Right lobe of liver (tissue), 4 donors: ENCODE measurements at regions not wholly inside any gene's neighbourhood (a gene's known extent, or its start where the extent isn't known, plus 50 kb on each side); places are given as distances from the start of the nearest gene placed in this dataset.
"Not testable (repeated sequence)": the region's sequence is repeated elsewhere in the genome, so short reads cannot be mapped to it uniquely, and the experiment has no call there.

Experiments used
- CTCF ChIP-seq, 4 donors: fragments of 200-600 bp in 3 of 4; fragments of 450-650 bp in 1 of 4; IDR thresholded peaks; one replicate each; pipeline versions ENCODE4 v1.5.1 to v1.8.0; 2016 to 2022; ENCODE audit warnings: antibody characterized with exemption in 4 of 4, mild to moderate bottlenecking in 2 of 4
- POLR2A ChIP-seq: fragments of 450-650 bp; IDR thresholded peaks from one replicate; pipeline ENCODE4 v1.6.1; 2017; ENCODE audit warnings: antibody characterized with exemption, mild to moderate bottlenecking
- donor health status: DM: no; HTN: no; CAD: no.
- donor health status: DM: no; HTN: no; CAD: no.
- donor health status: DM: no; HTN: yes; CAD: no.

- TF ChIP-seq CTCF (IDR thresholded peaks at IDR 0.05); POLR2A: not testable (repeated sequence)
Observed at GRCh38 chr1:221969298-221969858, 227.5 kb upstream of the DUSP10 start.
